ENCODE measurements at regions not wholly inside any gene's neighbourhood (a gene's known extent, or its start where the extent isn't known, plus 50 kb on each side); places are given as distances from the start of the nearest gene placed in this dataset.
A peak's percentile ranks its signal among the peaks of the same experiment; 100 is the strongest.

DNA sequence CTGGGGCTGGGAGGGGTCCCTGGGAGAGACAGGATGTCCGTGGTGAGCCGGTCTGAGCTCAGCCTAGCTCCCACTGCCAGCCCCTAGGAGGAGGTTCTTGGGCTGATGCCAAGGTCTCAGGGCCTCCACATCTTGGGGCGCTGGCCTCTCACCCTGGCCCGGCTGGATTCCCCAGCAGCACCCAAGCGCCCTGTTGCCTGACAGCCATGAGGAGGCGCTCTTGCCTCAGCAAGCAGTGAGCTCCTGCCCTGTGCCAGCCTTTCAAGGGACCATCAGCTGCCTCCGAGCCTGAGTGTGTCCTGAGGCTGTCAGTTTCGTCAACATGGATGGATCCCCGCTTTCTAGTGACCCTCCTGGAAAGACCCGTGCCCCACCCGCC, 234.9 kb upstream of the CIBAR2 start:
- peak; percentile 49 for DNase-seq
- H3K27ac ChIP-seq (ENCODE audit: low read length) = no peak overlapping the region
- H3K9me3 ChIP-seq (ENCODE audit: insufficient read depth, low read length, severe bottlenecking) = no peaks in the 10 kb centered on the region

DNA sequence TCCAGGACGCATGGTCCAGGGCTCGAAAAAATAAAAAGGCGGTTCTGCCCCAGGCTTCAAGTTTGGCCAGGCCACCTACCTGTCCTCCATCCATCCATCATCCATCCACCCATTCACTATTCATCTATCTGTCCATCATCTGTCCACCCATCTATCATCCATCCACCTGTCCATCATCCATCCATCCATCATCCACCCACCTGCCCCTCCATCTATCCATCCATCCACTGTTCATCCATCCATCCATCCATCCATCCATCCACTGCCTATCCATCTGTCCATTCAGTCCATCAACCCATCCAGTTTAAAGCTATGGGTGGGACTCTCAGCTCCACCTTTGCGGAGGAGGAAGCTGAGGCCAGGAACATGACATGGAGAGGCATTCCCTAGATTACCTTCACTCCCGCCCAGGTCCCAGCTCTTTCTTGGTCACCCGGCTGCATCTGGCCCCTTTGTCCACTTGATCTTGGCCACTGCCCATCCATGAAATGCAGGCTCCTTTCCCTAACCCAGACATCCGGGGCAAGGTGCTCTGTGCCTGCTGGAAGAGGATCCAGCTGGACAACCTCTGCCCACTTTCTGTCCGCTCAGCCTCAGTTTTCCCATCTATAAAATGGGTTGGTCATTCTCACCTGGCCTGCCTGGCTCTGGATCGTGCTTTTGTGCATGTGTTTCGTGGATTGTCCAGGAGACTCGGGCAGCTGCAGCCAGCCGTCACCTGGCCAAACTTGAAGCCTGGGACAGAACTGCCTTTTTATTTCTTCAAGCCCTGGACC, 236.0 kb upstream of the CIBAR2 start:
- no peaks in the 10 kb centered on the region for H3K79me2 ChIP-seq (ENCODE audit: insufficient read depth, low read length)
- peaks cover 6% of the 10 kb centered on the region; the same call in 1 of the 2 replicates for H4K20me1 ChIP-seq (ENCODE audit: insufficient read depth, low read length)
- DNase-seq (no peak), ATAC-seq (ENCODE audit: insufficient read depth, low read depth) (no peak)
- no peak overlapping the region for H3K4me2 ChIP-seq (ENCODE audit: insufficient read depth, low read length)
- H3K36me3 ChIP-seq (ENCODE audit: insufficient read depth, low read length) = no peaks in the 10 kb centered on the region
- H3K9me3 ChIP-seq (ENCODE audit: insufficient read depth, low read length, severe bottlenecking) = no peaks in the 10 kb centered on the region
- no peak overlapping the region for H3K9ac ChIP-seq (ENCODE audit: low read depth, low read length)
- no peaks in the 10 kb centered on the region for H3K27me3 ChIP-seq (ENCODE audit: insufficient read depth, low read length, poor library complexity)
- no peak overlapping the region for H3K27ac ChIP-seq (ENCODE audit: low read length)
- TF ChIP-seq EZH2 (IDR thresholded peaks at IDR 0.05; ENCODE audit: borderline replicate concordance, low read depth, low read length, severe bottlenecking) = no peak
- TF ChIP-seq, protein P1, sequence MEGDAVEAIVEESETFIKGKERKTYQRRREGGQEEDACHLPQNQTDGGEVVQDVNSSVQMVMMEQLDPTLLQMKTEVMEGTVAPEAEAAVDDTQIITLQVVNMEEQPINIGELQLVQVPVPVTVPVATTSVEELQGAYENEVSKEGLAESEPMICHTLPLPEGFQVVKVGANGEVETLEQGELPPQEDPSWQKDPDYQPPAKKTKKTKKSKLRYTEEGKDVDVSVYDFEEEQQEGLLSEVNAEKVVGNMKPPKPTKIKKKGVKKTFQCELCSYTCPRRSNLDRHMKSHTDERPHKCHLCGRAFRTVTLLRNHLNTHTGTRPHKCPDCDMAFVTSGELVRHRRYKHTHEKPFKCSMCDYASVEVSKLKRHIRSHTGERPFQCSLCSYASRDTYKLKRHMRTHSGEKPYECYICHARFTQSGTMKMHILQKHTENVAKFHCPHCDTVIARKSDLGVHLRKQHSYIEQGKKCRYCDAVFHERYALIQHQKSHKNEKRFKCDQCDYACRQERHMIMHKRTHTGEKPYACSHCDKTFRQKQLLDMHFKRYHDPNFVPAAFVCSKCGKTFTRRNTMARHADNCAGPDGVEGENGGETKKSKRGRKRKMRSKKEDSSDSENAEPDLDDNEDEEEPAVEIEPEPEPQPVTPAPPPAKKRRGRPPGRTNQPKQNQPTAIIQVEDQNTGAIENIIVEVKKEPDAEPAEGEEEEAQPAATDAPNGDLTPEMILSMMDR (IDR thresholded peaks at IDR 0.05; ENCODE audit: borderline replicate concordance, extremely low read depth, low read length, poor library complexity, severe bottlenecking) = no peak
- no peak overlapping the region for H2AFZ ChIP-seq (ENCODE audit: low read depth, low read length)
- H3K4me1 ChIP-seq (ENCODE audit: insufficient read depth, low read length) = no peaks in the 10 kb centered on the region
- no peak overlapping the region for H3K4me3 ChIP-seq (ENCODE audit: low read depth in 1 of 2, low read length in 2 of 2)

More for the DNA sequence above, 234.9 kb upstream of the CIBAR2 start:
- Histone ChIP-seq H2AFZ (ENCODE audit: low read depth, low read length) (no peak overlapping the region), H3K79me2 (ENCODE audit: insufficient read depth, low read length) (no peaks in the 10 kb centered on the region), H3K4me2 (ENCODE audit: insufficient read depth, low read length) (no peak overlapping the region), H3K4me1 (ENCODE audit: insufficient read depth, low read length) (no peaks in the 10 kb centered on the region), H3K27me3 (ENCODE audit: insufficient read depth, low read length, poor library complexity) (no peaks in the 10 kb centered on the region), H4K20me1 (ENCODE audit: insufficient read depth, low read length) (peaks cover 6% of the 10 kb centered on the region; the same call in 1 of the 2 replicates), H3K9ac (ENCODE audit: low read depth, low read length) (no peak overlapping the region), H3K4me3 (ENCODE audit: low read depth in 1 of 2, low read length in 2 of 2) (no peak overlapping the region), H3K36me3 (ENCODE audit: insufficient read depth, low read length) (no peaks in the 10 kb centered on the region)
- ATAC-seq (ENCODE audit: insufficient read depth, low read depth) = peak; percentile 75
- TF ChIP-seq, protein P1 (IDR thresholded peaks at IDR 0.05; ENCODE audit: borderline replicate concordance, extremely low read depth, low read length, poor library complexity, severe bottlenecking) = peak; percentile 62
- TF ChIP-seq EZH2 (IDR thresholded peaks at IDR 0.05; ENCODE audit: borderline replicate concordance, low read depth, low read length, severe bottlenecking) = no peak

DNA sequence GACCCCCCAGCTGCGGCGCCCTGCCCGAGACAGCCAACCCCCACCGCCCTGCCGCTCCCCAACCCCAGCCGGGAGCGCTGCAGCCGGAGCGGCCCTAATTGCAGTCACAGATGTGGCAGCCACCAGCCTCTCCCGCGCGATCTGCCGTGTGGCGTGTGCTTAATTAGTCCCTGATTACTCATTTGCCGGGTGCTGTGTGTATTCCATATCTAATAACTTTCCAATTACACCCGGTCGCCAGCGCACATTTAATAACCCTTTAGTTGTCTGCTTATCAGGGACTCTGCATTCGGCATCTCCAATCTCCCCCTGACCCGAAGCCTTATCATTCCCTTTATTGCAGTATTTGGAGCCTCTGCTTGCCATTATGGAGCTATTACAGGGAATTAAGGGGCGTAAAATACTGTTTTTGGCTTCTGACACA, 236.7 kb upstream of the CIBAR2 start:
- H2AFZ ChIP-seq (ENCODE audit: low read depth, low read length) = no peak overlapping the region
- peaks cover 6% of the 10 kb centered on the region; the same call in 1 of the 2 replicates for H4K20me1 ChIP-seq (ENCODE audit: insufficient read depth, low read length)
- no peak for TF ChIP-seq EZH2 (IDR thresholded peaks at IDR 0.05; ENCODE audit: borderline replicate concordance, low read depth, low read length, severe bottlenecking)
- TF ChIP-seq, protein P1 (IDR thresholded peaks at IDR 0.05; ENCODE audit: borderline replicate concordance, extremely low read depth, low read length, poor library complexity, severe bottlenecking) = no peak
- H3K9ac ChIP-seq (ENCODE audit: low read depth, low read length) = no peak overlapping the region
- no peaks in the 10 kb centered on the region for H3K36me3 ChIP-seq (ENCODE audit: insufficient read depth, low read length)
- no peaks in the 10 kb centered on the region for H3K27me3 ChIP-seq (ENCODE audit: insufficient read depth, low read length, poor library complexity)
- ATAC-seq (ENCODE audit: insufficient read depth, low read depth) = no peak
- no peak for DNase-seq
- no peaks in the 10 kb centered on the region for H3K9me3 ChIP-seq (ENCODE audit: insufficient read depth, low read length, severe bottlenecking)
- no peak overlapping the region for H3K4me3 ChIP-seq (ENCODE audit: low read depth in 1 of 2, low read length in 2 of 2)
- no peak overlapping the region for H3K27ac ChIP-seq (ENCODE audit: low read length)
- H3K4me2 ChIP-seq (ENCODE audit: insufficient read depth, low read length) = no peak overlapping the region
- no peaks in the 10 kb centered on the region for H3K79me2 ChIP-seq (ENCODE audit: insufficient read depth, low read length)
- no peaks in the 10 kb centered on the region for H3K4me1 ChIP-seq (ENCODE audit: insufficient read depth, low read length)
